NT2/D1 (cell line): ENCODE measurements at regions not wholly inside any gene's neighbourhood (a gene's known extent, or its start where the extent isn't known, plus 50 kb on each side); places are given as distances from the start of the nearest gene placed in this dataset.

Experiments
- DNase-seq: peaks from one replicate; pipeline ENCODE4 v3.0.0-alpha.2; 2011; ENCODE audit warnings: low read depth, low spot score
- H3K27me3 ChIP-seq: 2 replicates; pipeline ENCODE4 v1.6.0; 2011; ENCODE audit warnings: mild to moderate bottlenecking; ENCODE audit not compliant: insufficient read length, insufficient read depth
- H3K36me3 ChIP-seq: 2 replicates; pipeline ENCODE4 v1.6.1; 2011; ENCODE audit warnings: mild to moderate bottlenecking, low read length, mixed read lengths; ENCODE audit not compliant: insufficient read depth, insufficient read length
- H3K4me1 ChIP-seq: 2 replicates; pipeline ENCODE4 v1.5.1; 2011; ENCODE audit not compliant: insufficient read depth, insufficient read length
- H3K4me3 ChIP-seq: 2 replicates; pipeline ENCODE4 v1.5.1; 2011; ENCODE audit warnings: low read depth; ENCODE audit not compliant: insufficient read length
- H3K9ac ChIP-seq: 2 replicates; pipeline ENCODE4 v1.6.0; 2011; ENCODE audit warnings: low read depth; ENCODE audit not compliant: insufficient read length
- H3K9me3 ChIP-seq: 2 replicates; pipeline ENCODE4 v1.5.1; 2011; ENCODE audit warnings: mild to moderate bottlenecking, low read length; ENCODE audit not compliant: insufficient read depth
- SUZ12 ChIP-seq: IDR thresholded peaks from 2 replicates; pipeline ENCODE4 v1.6.1; 2011; ENCODE audit not compliant: insufficient read length, insufficient read depth; ENCODE audit errors: extremely low read depth
- YY1 ChIP-seq: IDR thresholded peaks from 2 replicates; pipeline ENCODE4 v1.6.1; 2011; ENCODE audit not compliant: insufficient read length, insufficient read depth
- ZNF274 ChIP-seq: IDR thresholded peaks from 2 replicates; pipeline ENCODE4 v1.6.1; 2011; ENCODE audit warnings: mild to moderate bottlenecking, low read depth, low read length

GRCh38 chr11:112615238-112615637 is 346.0 kb upstream of the NCAM1 start:
- Histone ChIP-seq H3K9me3 (no peaks in the 10 kb centered on the region), H3K27me3 (no peaks in the 10 kb centered on the region), H3K36me3 (no peaks in the 10 kb centered on the region), H3K4me1 (no peaks in the 10 kb centered on the region), H3K4me3 (no peak overlapping the region), H3K9ac (no peak overlapping the region)
- no peak for DNase-seq
- no peak for TF ChIP-seq ZNF274
- TF ChIP-seq YY1 = no peak
- no peak for TF ChIP-seq SUZ12

GRCh38 chr11:112615891-112616290 is 345.3 kb upstream of the NCAM1 start:
- no peak for TF ChIP-seq SUZ12
- TF ChIP-seq YY1 = no peak
- TF ChIP-seq ZNF274 = no peak
- Histone ChIP-seq H3K36me3 (no peaks in the 10 kb centered on the region), H3K27me3 (no peaks in the 10 kb centered on the region), H3K4me3 (no peak overlapping the region), H3K9me3 (no peaks in the 10 kb centered on the region), H3K4me1 (no peaks in the 10 kb centered on the region), H3K9ac (no peak overlapping the region)
- DNase-seq = no peak

- TF ChIP-seq ZNF274 (no peak), YY1 (no peak), SUZ12 (no peak)
- Histone ChIP-seq H3K36me3 (no peaks in the 10 kb centered on the region), H3K27me3 (no peaks in the 10 kb centered on the region), H3K9ac (no peak overlapping the region), H3K4me1 (no peaks in the 10 kb centered on the region), H3K9me3 (no peaks in the 10 kb centered on the region), H3K4me3 (no peak overlapping the region)
- no peak for DNase-seq
These were observed 344.7 kb upstream of the NCAM1 start for GRCh38 chr11:112616327-112617097.

- Histone ChIP-seq H3K36me3 (no peaks in the 10 kb centered on the region), H3K4me3 (no peak overlapping the region)
- TF ChIP-seq YY1 (no peak), ZNF274 (no peak), SUZ12 (no peak)
These were observed 344.2 kb upstream of the NCAM1 start for GRCh38 chr11:112617098-112617425.

GRCh38 chr11:112617977-112618826 is 343.0 kb upstream of the NCAM1 start:
- Histone ChIP-seq H3K36me3 (no peaks in the 10 kb centered on the region), H3K4me3 (no peak overlapping the region), H3K9me3 (no peaks in the 10 kb centered on the region), H3K4me1 (no peaks in the 10 kb centered on the region), H3K27me3 (no peaks in the 10 kb centered on the region), H3K9ac (no peak overlapping the region)
- TF ChIP-seq SUZ12 = no peak
- no peak for TF ChIP-seq YY1
- no peak for TF ChIP-seq ZNF274
- DNase-seq = no peak

More at GRCh38 chr11:112617098-112617425, 344.2 kb upstream of the NCAM1 start:
- H3K9me3 ChIP-seq = no peaks in the 10 kb centered on the region
- no peak for DNase-seq
- no peak overlapping the region for H3K9ac ChIP-seq
- H3K4me1 ChIP-seq = no peaks in the 10 kb centered on the region
- no peaks in the 10 kb centered on the region for H3K27me3 ChIP-seq

GRCh38 chr11:112619106-112619505 is 342.1 kb upstream of the NCAM1 start:
- no peak for TF ChIP-seq SUZ12
- TF ChIP-seq ZNF274 = no peak
- TF ChIP-seq YY1 = no peak
- H3K9ac ChIP-seq = no peak overlapping the region
- no peaks in the 10 kb centered on the region for H3K4me1 ChIP-seq
- H3K9me3 ChIP-seq = no peaks in the 10 kb centered on the region
- H3K27me3 ChIP-seq = no peaks in the 10 kb centered on the region
- H3K36me3 ChIP-seq = no peaks in the 10 kb centered on the region
- H3K4me3 ChIP-seq = no peak overlapping the region
- no peak for DNase-seq

GRCh38 chr11:112620621-112621394 is 340.4 kb upstream of the NCAM1 start:
- no peaks in the 10 kb centered on the region for H3K27me3 ChIP-seq
- H3K4me1 ChIP-seq = no peaks in the 10 kb centered on the region
- no peaks in the 10 kb centered on the region for H3K36me3 ChIP-seq
- H3K9me3 ChIP-seq = no peaks in the 10 kb centered on the region
- TF ChIP-seq SUZ12 = no peak
- TF ChIP-seq ZNF274 = no peak
- no peak for TF ChIP-seq YY1
- H3K9ac ChIP-seq = no peak overlapping the region
- no peak overlapping the region for H3K4me3 ChIP-seq
- DNase-seq = no peak
